CD4-positive, alpha-beta memory T cell (primary cell): ENCODE measurements at regions not wholly inside any gene's neighbourhood (a gene's known extent, or its start where the extent isn't known, plus 50 kb on each side); places are given as distances from the start of the nearest gene placed in this dataset.

Experiments
- CTCF ChIA-PET: fragments of 350-600 bp; sonication (Branson Sonifier 250); formaldehyde crosslinking; loops from one replicate; lab custom pipeline; 2021; ENCODE audit warnings: inconsistent platforms; ENCODE audit not compliant: partially characterized antibody; lab: Charles Lee
- POLR2A ChIA-PET: fragments of 350-600 bp; sonication (Branson Sonifier 250); formaldehyde crosslinking; loops from one replicate; lab custom pipeline; 2021; ENCODE audit not compliant: partially characterized antibody; lab: Charles Lee
- DNase-seq, 5 donors: peaks; one replicate each; pipeline versions ENCODE4 v3.0.0 to v3.0.0-alpha.2; 2020 to 2022; ENCODE audit warnings: mixed read lengths in 1 of 5
- H3K27ac ChIP-seq: one replicate; pipeline ENCODE4 v1.7.0; 2013; ENCODE audit warnings: low read depth, low read length
- H3K27me3 ChIP-seq: 2 replicates; pipeline ENCODE4 v1.7.0; 2013; ENCODE audit warnings: mild to moderate bottlenecking, low read length, moderate library complexity; ENCODE audit not compliant: insufficient read depth
- H3K36me3 ChIP-seq: 2 replicates; pipeline ENCODE4 v1.7.0; 2013; ENCODE audit warnings: mild to moderate bottlenecking, low read length, moderate library complexity; ENCODE audit not compliant: insufficient read depth
- H3K4me1 ChIP-seq: 2 replicates; pipeline ENCODE4 v1.7.0; 2013; ENCODE audit warnings: mild to moderate bottlenecking, low read length, moderate library complexity; ENCODE audit not compliant: insufficient read depth
- H3K4me3 ChIP-seq, 2 donors: one replicate each; pipeline ENCODE4 v1.7.0; 2013; ENCODE audit warnings: low read length in 2 of 2, mild to moderate bottlenecking in 1 of 2
- H3K9me3 ChIP-seq, 2 donors: one replicate each; pipeline ENCODE4 v1.7.0; 2013; ENCODE audit warnings: low read length in 2 of 2, control low read depth in 1 of 2; ENCODE audit not compliant: control insufficient read depth in 1 of 2
- H3K27ac Mint-ChIP-seq, 7 donors: one replicate each; pipeline ENCODE4 v1.8.0; 2020 to 2021; ENCODE audit warnings: mixed read lengths in 7 of 7, mild to moderate bottlenecking in 6 of 7, inconsistent platforms in 3 of 7, moderate library complexity in 3 of 7
- H3K27me3 Mint-ChIP-seq, 2 donors: one replicate each; pipeline ENCODE4 v1.8.0; 2020 to 2021; ENCODE audit warnings: mixed read lengths in 2 of 2
- H3K36me3 Mint-ChIP-seq, 2 donors: one replicate each; pipeline ENCODE4 v1.8.0; 2020 to 2021; ENCODE audit warnings: mixed read lengths in 2 of 2, inconsistent platforms in 1 of 2, mild to moderate bottlenecking in 1 of 2
- H3K4me1 Mint-ChIP-seq, 4 donors: one replicate each; pipeline ENCODE4 v1.8.0; 2020 to 2021; ENCODE audit warnings: mixed read lengths in 4 of 4, mild to moderate bottlenecking in 1 of 4
- H3K4me3 Mint-ChIP-seq, 8 donors: one replicate each; pipeline ENCODE4 v1.8.0; 2020 to 2021; ENCODE audit warnings: mixed read lengths in 8 of 8, mild to moderate bottlenecking in 7 of 8, moderate library complexity in 6 of 8, inconsistent platforms in 3 of 8
- H3K9me3 Mint-ChIP-seq, 8 donors: one replicate each; pipeline ENCODE4 v1.8.0; 2020 to 2021; ENCODE audit warnings: mixed read lengths in 8 of 8, mild to moderate bottlenecking in 5 of 8, inconsistent platforms in 3 of 8, moderate library complexity in 1 of 8
- intact Hi-C: fragments of 100-400 bp; cut with micrococcal nuclease; formaldehyde crosslinking; loops from one replicate; pipeline ENCODE4 v1.15.1; 2023

GRCh38 chr4:66814277-66814676 is 731.0 kb downstream of the CENPC start:
- POLR2A ChIA-PET, result no interaction called here
- peaks cover 0 to 10% (median under 1%) of the 10 kb centered on the region in 8 donors for H3K9me3 Mint-ChIP-seq
- H3K4me1 ChIP-seq, result no peaks in the 10 kb centered on the region
- no peaks in the 10 kb centered on the region for H3K27me3 ChIP-seq
- H3K36me3 ChIP-seq, result no peaks in the 10 kb centered on the region
- no peak for DNase-seq
- no peak overlapping the region for H3K27ac Mint-ChIP-seq
- no peaks in the 10 kb centered on the region for H3K4me1 Mint-ChIP-seq
- H3K27me3 Mint-ChIP-seq, result no peaks in the 10 kb centered on the region
- H3K9me3 ChIP-seq, result no peaks in the 10 kb centered on the region
- no peak overlapping the region for H3K4me3 ChIP-seq
- H3K4me3 Mint-ChIP-seq, result no peak overlapping the region
- CTCF ChIA-PET, result no interaction called here
- intact Hi-C loops, result no loop called here
- H3K27ac ChIP-seq, result no peak overlapping the region
- H3K36me3 Mint-ChIP-seq, result no peaks in the 10 kb centered on the region

- no peaks in the 10 kb centered on the region for H3K4me1 Mint-ChIP-seq
Measured at GRCh38 chr4:66805582-66805981, 739.7 kb downstream of the CENPC start.

GRCh38 chr4:66804979-66805378 is 740.3 kb downstream of the CENPC start:
- Mint-ChIP-seq H3K4me3 (no peak overlapping the region), H3K36me3 (no peaks in the 10 kb centered on the region), H3K27me3 (no peaks in the 10 kb centered on the region), H3K9me3 (peaks cover 0 to 10% (median 1%) of the 10 kb centered on the region in 8 donors), H3K4me1 (no peaks in the 10 kb centered on the region), H3K27ac (no peak overlapping the region)
- CTCF ChIA-PET, result no interaction called here
- H3K27ac ChIP-seq, result no peak overlapping the region
- DNase-seq, result no peak
- no peaks in the 10 kb centered on the region for H3K4me1 ChIP-seq
- no peaks in the 10 kb centered on the region for H3K27me3 ChIP-seq
- no peak overlapping the region for H3K4me3 ChIP-seq
- POLR2A ChIA-PET, result no interaction called here
- intact Hi-C loops, result no loop called here
- no peaks in the 10 kb centered on the region for H3K36me3 ChIP-seq
- H3K9me3 ChIP-seq, result no peaks in the 10 kb centered on the region

More at GRCh38 chr4:66805582-66805981, 739.7 kb downstream of the CENPC start:
- intact Hi-C loops, result no loop called here
- Histone ChIP-seq H3K9me3 (no peaks in the 10 kb centered on the region), H3K4me3 (no peak overlapping the region), H3K27ac (no peak overlapping the region), H3K4me1 (no peaks in the 10 kb centered on the region), H3K27me3 (no peaks in the 10 kb centered on the region), H3K36me3 (no peaks in the 10 kb centered on the region)
- Mint-ChIP-seq H3K36me3 (no peaks in the 10 kb centered on the region), H3K27ac (no peak overlapping the region), H3K4me3 (no peak overlapping the region), H3K9me3 (peaks cover 0 to 10% (median 1%) of the 10 kb centered on the region in 8 donors), H3K27me3 (no peaks in the 10 kb centered on the region)
- no peak for DNase-seq
- POLR2A ChIA-PET, result no interaction called here
- CTCF ChIA-PET, result no interaction called here

- Mint-ChIP-seq H3K4me3 (no peak overlapping the region), H3K27ac (no peak overlapping the region), H3K4me1 (no peaks in the 10 kb centered on the region), H3K27me3 (no peaks in the 10 kb centered on the region), H3K36me3 (no peaks in the 10 kb centered on the region), H3K9me3 (peaks cover 0 to 11% (median 2%) of the 10 kb centered on the region in 8 donors)
- no peak for DNase-seq
- Histone ChIP-seq H3K36me3 (no peaks in the 10 kb centered on the region), H3K27me3 (no peaks in the 10 kb centered on the region), H3K4me1 (no peaks in the 10 kb centered on the region), H3K4me3 (no peak overlapping the region), H3K9me3 (no peaks in the 10 kb centered on the region), H3K27ac (no peak overlapping the region)
- ChIA-PET CTCF (no interaction called here), POLR2A (no interaction called here)
- intact Hi-C loops, result no loop called here
Measured at GRCh38 chr4:66797608-66798007, 747.7 kb downstream of the CENPC start.

GRCh38 chr4:66795724-66796123 is 749.6 kb downstream of the CENPC start:
- Mint-ChIP-seq H3K4me3 (no peak overlapping the region), H3K27ac (no peak overlapping the region), H3K4me1 (no peaks in the 10 kb centered on the region), H3K36me3 (no peaks in the 10 kb centered on the region), H3K9me3 (peaks cover 0 to 10% (median 0%) of the 10 kb centered on the region in 8 donors), H3K27me3 (no peaks in the 10 kb centered on the region)
- H3K4me1 ChIP-seq, result no peaks in the 10 kb centered on the region
- H3K4me3 ChIP-seq, result no peak overlapping the region
- H3K27me3 ChIP-seq, result no peaks in the 10 kb centered on the region
- intact Hi-C loops, result no loop called here
- ChIA-PET CTCF (no interaction called here), POLR2A (no interaction called here)
- no peaks in the 10 kb centered on the region for H3K9me3 ChIP-seq
- no peak overlapping the region for H3K27ac ChIP-seq
- DNase-seq, result no peak
- H3K36me3 ChIP-seq, result no peaks in the 10 kb centered on the region

- H3K4me3 Mint-ChIP-seq, result no peak overlapping the region
- Histone ChIP-seq H3K27me3 (no peaks in the 10 kb centered on the region), H3K27ac (no peak overlapping the region), H3K4me3 (no peak overlapping the region), H3K9me3 (no peaks in the 10 kb centered on the region), H3K36me3 (no peaks in the 10 kb centered on the region), H3K4me1 (no peaks in the 10 kb centered on the region)
- DNase-seq, result no peak
- no peaks in the 10 kb centered on the region for H3K4me1 Mint-ChIP-seq
- ChIA-PET CTCF (no interaction called here), POLR2A (no interaction called here)
- no peaks in the 10 kb centered on the region for H3K36me3 Mint-ChIP-seq
- peaks cover 0 to 4% (median 0%) of the 10 kb centered on the region in 8 donors for H3K9me3 Mint-ChIP-seq
- no peaks in the 10 kb centered on the region for H3K27me3 Mint-ChIP-seq
- intact Hi-C loops, result no loop called here
- no peak overlapping the region for H3K27ac Mint-ChIP-seq
Measured at GRCh38 chr4:66794390-66795034, 750.8 kb downstream of the CENPC start.

GRCh38 chr4:66791686-66792085 is 753.6 kb downstream of the CENPC start:
- intact Hi-C loops, result no loop called here
- DNase-seq, result no peak
- no peaks in the 10 kb centered on the region for H3K4me1 Mint-ChIP-seq
- H3K36me3 Mint-ChIP-seq, result no peaks in the 10 kb centered on the region
- H3K4me3 Mint-ChIP-seq, result no peak overlapping the region
- no peaks in the 10 kb centered on the region for H3K9me3 ChIP-seq
- H3K27ac Mint-ChIP-seq, result no peak overlapping the region
- no peaks in the 10 kb centered on the region for H3K4me1 ChIP-seq
- H3K27ac ChIP-seq, result no peak overlapping the region
- ChIA-PET POLR2A (no interaction called here), CTCF (no interaction called here)
- H3K27me3 Mint-ChIP-seq, result no peaks in the 10 kb centered on the region
- H3K36me3 ChIP-seq, result no peaks in the 10 kb centered on the region
- no peak overlapping the region for H3K4me3 ChIP-seq
- H3K27me3 ChIP-seq, result no peaks in the 10 kb centered on the region
- H3K9me3 Mint-ChIP-seq, result peaks cover 0 to 4% (median 0%) of the 10 kb centered on the region in 8 donors
